Transverse colon (tissue), 4 donors: ENCODE measurements at regions not wholly inside any gene's neighbourhood (a gene's known extent, or its start where the extent isn't known, plus 50 kb on each side); places are given as distances from the start of the nearest gene placed in this dataset.

Source experiments
- DNase-seq: peaks from one replicate; pipeline ENCODE4 v3.0.0-alpha.2; 2019
- H3K27ac ChIP-seq, 4 donors: fragments of 200-600 bp; sonication (generic); 2 replicates each; pipeline ENCODE4 v1.5.1; 2016 to 2018; ENCODE audit warnings: inconsistent platforms in 4 of 4
- H3K27me3 ChIP-seq: fragments of 200-600 bp; sonication (generic); 2 replicates; pipeline ENCODE4 v1.5.1; 2017; ENCODE audit warnings: inconsistent platforms
- H3K36me3 ChIP-seq, 4 donors: fragments of 200-600 bp; sonication (generic); 2 replicates each; pipeline ENCODE4 v1.5.1; 2017 to 2019; ENCODE audit warnings: inconsistent platforms in 4 of 4
- H3K4me1 ChIP-seq, 4 donors: fragments of 200-600 bp; sonication (generic); 2 replicates each; pipeline ENCODE4 v1.5.1; 2017 to 2020; ENCODE audit warnings: inconsistent platforms in 4 of 4
- H3K4me3 ChIP-seq, 4 donors: fragments of 200-600 bp; sonication (generic); 1 replicate in 1 of 4; 2 replicates in 3 of 4; pipeline versions ENCODE4 v1.5.1 to v1.6.1; 2017 to 2019; ENCODE audit warnings: inconsistent platforms in 4 of 4
- H3K9me3 ChIP-seq, 2 donors: fragments of 200-600 bp; sonication (generic); 2 replicates each; pipeline ENCODE4 v1.5.1; 2017 to 2019; ENCODE audit warnings: inconsistent platforms in 2 of 2
- CTCF ChIP-seq, 5 experiments: fragments of 200-600 bp in 3 of 5; fragments of 450-650 bp in 2 of 5; sonication (generic) in 3 of 5; IDR thresholded peaks; 1 replicate in 2 of 5; 2 replicates in 3 of 5; pipeline ENCODE4 v1.5.1; 2016 to 2017; ENCODE audit warnings: antibody characterized with exemption in 5 of 5, inconsistent platforms in 3 of 5, mild to moderate bottlenecking in 2 of 5, moderate library complexity in 1 of 5
- EP300 ChIP-seq: sonication (generic); formaldehyde crosslinking; IDR thresholded peaks from one replicate; pipeline ENCODE4 v1.6.1; 2017; ENCODE audit warnings: antibody characterized with exemption, low read depth
- POLR2A ChIP-seq: fragments of 450-650 bp; IDR thresholded peaks from one replicate; pipeline ENCODE4 v1.6.1; 2016; ENCODE audit warnings: antibody characterized with exemption, mild to moderate bottlenecking, moderate library complexity
- POLR2AphosphoS5 ChIP-seq, 3 donors: sonication (generic); formaldehyde crosslinking; IDR thresholded peaks; one replicate each; pipeline ENCODE4 v1.6.1; 2016; ENCODE audit warnings: antibody characterized with exemption in 3 of 3
- WGBS, 2 donors: methylation state at CpG; one replicate each; pipeline ENCODE4 v1.1.5; 2018; ENCODE audit warnings: low coverage in 1 of 2; 5-methylcytosine and 5-hydroxymethylcytosine counted together
- in situ Hi-C, 4 donors: fragments of 200-750 bp; cut with MboI; loops; one replicate each; pipeline versions ENCODE4 v1.15.0 to v1.15.1; 2017; ENCODE audit warnings: low sequenced_read_pairs in 3 of 4, low pct_ligation_motif_present in 1 of 4, low pct_unique_long_range_greater_than_20kb in 1 of 4
- intact Hi-C: fragments of 100-400 bp; cut with DNase I; formaldehyde crosslinking; loops from one replicate; pipeline ENCODE4 v1.15.1; 2023; ENCODE audit warnings: low total_unique reads

GRCh38 chr1:221327954-221328353, 413.9 kb downstream of the DUSP10 start:
- WGBS, 2 donors: 39 to 68% methylated on average over 4 of the region's 4 CpGs
- intact Hi-C loops: no loop called here
- Histone ChIP-seq H3K4me3 (no peak overlapping the region), H3K36me3 (no peaks in the 10 kb centered on the region), H3K9me3 (peaks cover 5 to 7% of the 10 kb centered on the region in 2 donors), H3K27me3 (no peaks in the 10 kb centered on the region), H3K4me1 (no peaks in the 10 kb centered on the region), H3K27ac (no peak overlapping the region)
- in situ Hi-C loops: no loop called here
- no peak for DNase-seq
- TF ChIP-seq EP300 (no peak), POLR2AphosphoS5 (IDR thresholded peaks at IDR 0.05) (no peak), CTCF (IDR thresholded peaks at IDR 0.05) (no peak), POLR2A (no peak)

GRCh38 chr1:221328371-221328770, 413.5 kb downstream of the DUSP10 start:
- peaks cover 5 to 7% of the 10 kb centered on the region in 2 donors for H3K9me3 ChIP-seq
- H3K4me3 ChIP-seq: no peak overlapping the region
- intact Hi-C loops: no loop called here
- no peak overlapping the region for H3K27ac ChIP-seq
- no peak for DNase-seq
- H3K36me3 ChIP-seq: no peaks in the 10 kb centered on the region
- H3K4me1 ChIP-seq: no peaks in the 10 kb centered on the region
- H3K27me3 ChIP-seq: no peaks in the 10 kb centered on the region
- in situ Hi-C loops: no loop called here
- no peak for TF ChIP-seq POLR2A
- TF ChIP-seq POLR2AphosphoS5 (IDR thresholded peaks at IDR 0.05): no peak
- no peak for TF ChIP-seq EP300
- no peak for TF ChIP-seq CTCF (IDR thresholded peaks at IDR 0.05)
- WGBS, 2 donors: 79 to 82% methylated on average over 2 of the region's 2 CpGs

- Histone ChIP-seq H3K27ac (no peak overlapping the region), H3K4me3 (no peak overlapping the region), H3K27me3 (no peaks in the 10 kb centered on the region), H3K9me3 (peaks cover 5 to 7% of the 10 kb centered on the region in 2 donors), H3K4me1 (peaks cover 0 to 14% (median 4%) of the 10 kb centered on the region in 4 donors), H3K36me3 (no peaks in the 10 kb centered on the region)
- intact Hi-C loops (no loop called here), in situ Hi-C loops (no loop called here)
- WGBS, 2 donors: 81 to 100% methylated on average over 1 of the region's 1 CpG
- TF ChIP-seq POLR2A (no peak), POLR2AphosphoS5 (IDR thresholded peaks at IDR 0.05) (no peak), CTCF (IDR thresholded peaks at IDR 0.05) (no peak), EP300 (no peak)
- no peak for DNase-seq
These were observed 410.4 kb downstream of the DUSP10 start for GRCh38 chr1:221331273-221332183.

- H3K9me3 ChIP-seq: peaks cover 5 to 7% of the 10 kb centered on the region in 2 donors
- TF ChIP-seq POLR2A: no peak
- no peak for TF ChIP-seq EP300
- no peak for TF ChIP-seq CTCF (IDR thresholded peaks at IDR 0.05)
- no peak for TF ChIP-seq POLR2AphosphoS5 (IDR thresholded peaks at IDR 0.05)
These were observed 407.8 kb downstream of the DUSP10 start for GRCh38 chr1:221334062-221334461.

More at GRCh38 chr1:221334062-221334461, 407.8 kb downstream of the DUSP10 start:
- Histone ChIP-seq H3K27me3 (no peaks in the 10 kb centered on the region), H3K4me3 (no peak overlapping the region), H3K4me1 (peaks cover 0 to 14% (median 5%) of the 10 kb centered on the region in 4 donors), H3K36me3 (no peaks in the 10 kb centered on the region), H3K27ac (peak overlapping the region; percentile 65 to 80 (median 74))
- intact Hi-C loops (no loop called here), in situ Hi-C loops (no loop called here)
- 20 to 27% methylated on average over 2 of the region's 2 CpGs for WGBS, 2 donors
- no peak for DNase-seq
